ENCODE measurements at regions not wholly inside any gene's neighbourhood (a gene's known extent, or its start where the extent isn't known, plus 50 kb on each side); places are given as distances from the start of the nearest gene placed in this dataset.

DNA sequence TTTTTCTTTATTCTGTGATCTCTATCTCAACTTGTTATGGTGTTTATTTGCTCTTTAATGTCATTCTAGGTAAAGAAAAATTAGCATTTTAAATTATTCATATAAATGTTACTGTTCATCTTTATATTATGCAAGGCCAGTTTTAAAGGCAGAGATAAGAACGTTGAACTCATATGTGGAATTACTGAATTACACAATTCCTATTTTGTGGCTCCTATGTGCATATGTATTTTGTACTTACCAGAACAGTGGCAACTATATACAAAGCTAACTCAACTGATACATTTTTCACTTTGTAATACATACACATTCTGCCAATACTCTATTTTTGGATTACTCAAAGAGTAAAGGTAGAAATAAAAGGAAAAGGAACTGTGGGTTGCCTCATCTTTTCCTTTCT is 533.2 kb upstream of the NR3C2 start (continued):
- TF ChIP-seq, protein P1, sequence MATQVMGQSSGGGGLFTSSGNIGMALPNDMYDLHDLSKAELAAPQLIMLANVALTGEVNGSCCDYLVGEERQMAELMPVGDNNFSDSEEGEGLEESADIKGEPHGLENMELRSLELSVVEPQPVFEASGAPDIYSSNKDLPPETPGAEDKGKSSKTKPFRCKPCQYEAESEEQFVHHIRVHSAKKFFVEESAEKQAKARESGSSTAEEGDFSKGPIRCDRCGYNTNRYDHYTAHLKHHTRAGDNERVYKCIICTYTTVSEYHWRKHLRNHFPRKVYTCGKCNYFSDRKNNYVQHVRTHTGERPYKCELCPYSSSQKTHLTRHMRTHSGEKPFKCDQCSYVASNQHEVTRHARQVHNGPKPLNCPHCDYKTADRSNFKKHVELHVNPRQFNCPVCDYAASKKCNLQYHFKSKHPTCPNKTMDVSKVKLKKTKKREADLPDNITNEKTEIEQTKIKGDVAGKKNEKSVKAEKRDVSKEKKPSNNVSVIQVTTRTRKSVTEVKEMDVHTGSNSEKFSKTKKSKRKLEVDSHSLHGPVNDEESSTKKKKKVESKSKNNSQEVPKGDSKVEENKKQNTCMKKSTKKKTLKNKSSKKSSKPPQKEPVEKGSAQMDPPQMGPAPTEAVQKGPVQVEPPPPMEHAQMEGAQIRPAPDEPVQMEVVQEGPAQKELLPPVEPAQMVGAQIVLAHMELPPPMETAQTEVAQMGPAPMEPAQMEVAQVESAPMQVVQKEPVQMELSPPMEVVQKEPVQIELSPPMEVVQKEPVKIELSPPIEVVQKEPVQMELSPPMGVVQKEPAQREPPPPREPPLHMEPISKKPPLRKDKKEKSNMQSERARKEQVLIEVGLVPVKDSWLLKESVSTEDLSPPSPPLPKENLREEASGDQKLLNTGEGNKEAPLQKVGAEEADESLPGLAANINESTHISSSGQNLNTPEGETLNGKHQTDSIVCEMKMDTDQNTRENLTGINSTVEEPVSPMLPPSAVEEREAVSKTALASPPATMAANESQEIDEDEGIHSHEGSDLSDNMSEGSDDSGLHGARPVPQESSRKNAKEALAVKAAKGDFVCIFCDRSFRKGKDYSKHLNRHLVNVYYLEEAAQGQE (IDR thresholded peaks at IDR 0.05; ENCODE audit: low read depth, low read length) = no peak
- TF ChIP-seq, protein P2, sequence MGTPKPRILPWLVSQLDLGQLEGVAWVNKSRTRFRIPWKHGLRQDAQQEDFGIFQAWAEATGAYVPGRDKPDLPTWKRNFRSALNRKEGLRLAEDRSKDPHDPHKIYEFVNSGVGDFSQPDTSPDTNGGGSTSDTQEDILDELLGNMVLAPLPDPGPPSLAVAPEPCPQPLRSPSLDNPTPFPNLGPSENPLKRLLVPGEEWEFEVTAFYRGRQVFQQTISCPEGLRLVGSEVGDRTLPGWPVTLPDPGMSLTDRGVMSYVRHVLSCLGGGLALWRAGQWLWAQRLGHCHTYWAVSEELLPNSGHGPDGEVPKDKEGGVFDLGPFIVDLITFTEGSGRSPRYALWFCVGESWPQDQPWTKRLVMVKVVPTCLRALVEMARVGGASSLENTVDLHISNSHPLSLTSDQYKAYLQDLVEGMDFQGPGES (IDR thresholded peaks at IDR 0.05; ENCODE audit: low read depth, low read length) = no peak
- TF ChIP-seq TCF12 (IDR thresholded peaks at IDR 0.05) = no peak

DNA sequence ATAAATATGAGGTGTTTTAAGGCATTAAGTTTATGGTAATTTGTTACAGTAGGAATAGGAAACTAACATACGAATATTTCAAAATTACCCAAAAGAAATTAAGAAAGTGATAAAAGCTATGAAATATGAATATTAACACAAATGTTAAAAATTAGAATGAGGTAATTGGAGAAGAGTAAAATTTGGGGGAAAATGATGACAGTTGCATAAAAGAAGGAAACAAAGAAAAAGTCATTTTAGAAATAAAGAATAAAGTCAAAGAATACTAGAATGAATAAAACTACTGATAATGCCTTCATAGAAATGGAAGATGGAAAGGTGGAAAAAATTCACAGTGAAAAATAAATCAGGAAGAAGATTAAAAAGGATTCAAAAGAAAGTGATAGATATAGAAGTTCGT is 522.9 kb upstream of the NR3C2 start:
- Histone ChIP-seq H2AFZ (ENCODE audit: low read depth) (no peak overlapping the region), H3K4me2 (no peak overlapping the region), H3K9me2 (no peaks in the 10 kb centered on the region), H3K4me3 (ENCODE audit: low read depth in 2 of 2, low read length in 1 of 2) (no peak overlapping the region), H3K36me3 (replicated peaks in 1 of 2; ENCODE audit: control insufficient read depth in 1 of 2, insufficient read depth in 2 of 2, low read length in 1 of 2) (no peaks in the 10 kb centered on the region), H3K27me3 (ENCODE audit: insufficient read depth) (no peaks in the 10 kb centered on the region), H3K9ac (no peak overlapping the region), H3K4me1 (ENCODE audit: control insufficient read depth in 1 of 2, insufficient read depth in 2 of 2, low read depth in 1 of 2, low read length in 1 of 2) (no peaks in the 10 kb centered on the region), H3K9me3 (no peaks in the 10 kb centered on the region), H3K79me2 (ENCODE audit: insufficient read depth) (no peaks in the 10 kb centered on the region), H3K27ac (ENCODE audit: low read depth in 2 of 2, low read length in 1 of 2) (no peak overlapping the region), H4K20me1 (ENCODE audit: insufficient read depth) (no peaks in the 10 kb centered on the region), H3F3A (replicated peaks; ENCODE audit: insufficient read depth) (no peaks in the 10 kb centered on the region)
- ChIA-PET CTCF (no interaction called here), POLR2A (no interaction called here)
- no peak for DNase-seq
- 3% methylated on average over 2 of the region's 2 CpGs for WGBS (ENCODE audit: low lambda C conversion rate)
- TF ChIP-seq TEAD4 (IDR thresholded peaks at IDR 0.05; ENCODE audit: borderline replicate concordance, insufficient read depth) (no peak), RFX5 (IDR thresholded peaks at IDR 0.05; ENCODE audit: low read length) (no peak), GATA2 (CRISPR knock-in tag; IDR thresholded peaks at IDR 0.05) (no peak), FOXJ3 (CRISPR knock-in tag; IDR thresholded peaks at IDR 0.05) (no peak), MXI1 (IDR thresholded peaks at IDR 0.05; ENCODE audit: low read depth, low read length) (no peak), RCOR1 (IDR thresholded peaks at IDR 0.05; ENCODE audit: low read length) (no peak)
- TF ChIP-seq, protein P1 (IDR thresholded peaks at IDR 0.05; ENCODE audit: low read depth, low read length) = no peak
- TF ChIP-seq, protein P3, sequence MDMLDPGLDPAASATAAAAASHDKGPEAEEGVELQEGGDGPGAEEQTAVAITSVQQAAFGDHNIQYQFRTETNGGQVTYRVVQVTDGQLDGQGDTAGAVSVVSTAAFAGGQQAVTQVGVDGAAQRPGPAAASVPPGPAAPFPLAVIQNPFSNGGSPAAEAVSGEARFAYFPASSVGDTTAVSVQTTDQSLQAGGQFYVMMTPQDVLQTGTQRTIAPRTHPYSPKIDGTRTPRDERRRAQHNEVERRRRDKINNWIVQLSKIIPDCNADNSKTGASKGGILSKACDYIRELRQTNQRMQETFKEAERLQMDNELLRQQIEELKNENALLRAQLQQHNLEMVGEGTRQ (IDR thresholded peaks at IDR 0.05; ENCODE audit: borderline replicate concordance, low read depth, low read length) = no peak
- TF ChIP-seq, protein P4, sequence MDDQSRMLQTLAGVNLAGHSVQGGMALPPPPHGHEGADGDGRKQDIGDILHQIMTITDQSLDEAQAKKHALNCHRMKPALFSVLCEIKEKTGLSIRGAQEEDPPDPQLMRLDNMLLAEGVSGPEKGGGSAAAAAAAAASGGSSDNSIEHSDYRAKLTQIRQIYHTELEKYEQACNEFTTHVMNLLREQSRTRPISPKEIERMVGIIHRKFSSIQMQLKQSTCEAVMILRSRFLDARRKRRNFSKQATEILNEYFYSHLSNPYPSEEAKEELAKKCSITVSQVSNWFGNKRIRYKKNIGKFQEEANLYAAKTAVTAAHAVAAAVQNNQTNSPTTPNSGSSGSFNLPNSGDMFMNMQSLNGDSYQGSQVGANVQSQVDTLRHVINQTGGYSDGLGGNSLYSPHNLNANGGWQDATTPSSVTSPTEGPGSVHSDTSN (IDR thresholded peaks at IDR 0.05) = no peak

Measured in SK-N-SH (cell line).